Middle frontal gyrus (tissue), 1 donor: ENCODE measurements at regions not wholly inside any gene's neighbourhood (a gene's known extent, or its start where the extent isn't known, plus 50 kb on each side); places are given as distances from the start of the nearest gene placed in this dataset.
"Not testable (repeated sequence)": the region's sequence is repeated elsewhere in the genome, so short reads cannot be mapped to it uniquely, and the experiment has no call there.

Experiments
- DNase-seq: peaks from one replicate; pipeline ENCODE4 v3.0.0-alpha.2; 2015; ENCODE audit warnings: low spot score; ENCODE audit errors: extremely low spot score

GRCh38 chr4:181810711-181811110, 432.5 kb upstream of the TENM3 start:
- DNase-seq: no peak

- not testable (repeated sequence) for DNase-seq
Observed at GRCh38 chr4:181811550-181811949, 431.7 kb upstream of the TENM3 start.

- DNase-seq: no peak
Observed at GRCh38 chr4:181819946-181820345, 423.3 kb upstream of the TENM3 start.

GRCh38 chr4:181820553-181820952, 422.6 kb upstream of the TENM3 start:
- no peak for DNase-seq

- no peak for DNase-seq
Observed at GRCh38 chr4:181821039-181822004, 421.9 kb upstream of the TENM3 start.

- DNase-seq: no peak
Observed at GRCh38 chr4:181822005-181822375, 421.2 kb upstream of the TENM3 start.

- DNase-seq: no peak
Observed at GRCh38 chr4:181823183-181823582, 420.0 kb upstream of the TENM3 start.

GRCh38 chr4:181823645-181824044, 419.6 kb upstream of the TENM3 start:
- no peak for DNase-seq

- DNase-seq: no peak
Observed at GRCh38 chr4:181825564-181825963, 417.6 kb upstream of the TENM3 start.

- no peak for DNase-seq
Observed at GRCh38 chr4:181827246-181827645, 416.0 kb upstream of the TENM3 start.

GRCh38 chr4:181830404-181831035, 412.7 kb upstream of the TENM3 start:
- DNase-seq: no peak

- no peak for DNase-seq
Observed at GRCh38 chr4:181834071-181834470, 409.1 kb upstream of the TENM3 start.

- no peak for DNase-seq
Observed at GRCh38 chr4:181835348-181835747, 407.9 kb upstream of the TENM3 start.

- no peak for DNase-seq
Observed at GRCh38 chr4:181838253-181838652, 404.9 kb upstream of the TENM3 start.

- DNase-seq: not testable (repeated sequence)
Observed at GRCh38 chr4:181843797-181844196, 399.4 kb upstream of the TENM3 start.

- no peak for DNase-seq
Observed at GRCh38 chr4:181845617-181846016, 397.6 kb upstream of the TENM3 start.

- DNase-seq: no peak
Observed at GRCh38 chr4:181846934-181847333, 396.3 kb upstream of the TENM3 start.

GRCh38 chr4:181848357-181848756, 394.8 kb upstream of the TENM3 start:
- no peak for DNase-seq

GRCh38 chr4:181849472-181849871, 393.7 kb upstream of the TENM3 start:
- DNase-seq: no peak

- no peak for DNase-seq
Observed at GRCh38 chr4:181853881-181854511, 389.2 kb upstream of the TENM3 start.

GRCh38 chr4:181855307-181855706, 387.9 kb upstream of the TENM3 start:
- no peak for DNase-seq

GRCh38 chr4:181857471-181857870, 385.7 kb upstream of the TENM3 start:
- not testable (repeated sequence) for DNase-seq
